PC-3 (cell line): ENCODE measurements at regions not wholly inside any gene's neighbourhood (a gene's known extent, or its start where the extent isn't known, plus 50 kb on each side); places are given as distances from the start of the nearest gene placed in this dataset.

Source experiments
- ATAC-seq: fragments of 200-7000 bp; cut with Tn5 transposase; 2 replicates; pipeline ENCODE4 v1.9.1; 2020; ENCODE audit warnings: mild to moderate bottlenecking, moderate library complexity
- BruUV-seq: library from RNA; stranded (reverse); fragments of 400-500 nt; replicated peaks from 2 replicates; lab custom pipeline; 2021; lab: Mats Ljungman, UMichigan
- CTCF ChIA-PET: fragments of 300-600 bp; sonication (Branson Sonifier 250); formaldehyde crosslinking; loops from one replicate; lab custom pipeline; 2022; ENCODE audit warnings: antibody characterized with exemption; lab: Charles Lee
- POLR2A ChIA-PET: fragments of 300-600 bp; sonication (Branson Sonifier 250); formaldehyde crosslinking; loops from one replicate; lab custom pipeline; 2022; ENCODE audit warnings: antibody characterized with exemption; ENCODE audit not compliant: unreplicated experiment; lab: Charles Lee
- DNase-seq: peaks from one replicate; pipeline ENCODE4 v3.0.0-alpha.2; 2015
- H2AFZ ChIP-seq: fragments of 300-600 bp; sonication (generic); 2 replicates; pipeline ENCODE4 v1.6.0; 2016; ENCODE audit warnings: antibody characterized with exemption, low read length
- H3F3A ChIP-seq: fragments of 300-600 bp; sonication (generic); one replicate; pipeline ENCODE4 v1.6.0; 2017; ENCODE audit warnings: antibody characterized with exemption, low read length, control low read depth, mild to moderate bottlenecking; ENCODE audit not compliant: unreplicated experiment
- H3K27ac ChIP-seq: fragments of 300-600 bp; sonication (generic); 2 replicates; pipeline ENCODE4 v1.5.1; 2016; ENCODE audit warnings: mild to moderate bottlenecking, low read length
- H3K27me3 ChIP-seq: fragments of 300-600 bp; sonication (generic); 2 replicates; pipeline ENCODE4 v1.6.1; 2016; ENCODE audit warnings: low read length, mixed read lengths
- H3K36me3 ChIP-seq: fragments of 300-600 bp; sonication (generic); 2 replicates; pipeline ENCODE4 v1.6.1; 2016; ENCODE audit warnings: low read depth, mixed run types, low read length, mixed read lengths
- H3K4me1 ChIP-seq: fragments of 300-600 bp; sonication (generic); 2 replicates; pipeline ENCODE4 v1.5.1; 2016; ENCODE audit warnings: low read length; ENCODE audit not compliant: insufficient read depth
- H3K4me2 ChIP-seq: fragments of 300-600 bp; sonication (generic); 2 replicates; pipeline ENCODE4 v1.6.0; 2016; ENCODE audit warnings: low read length
- H3K4me3 ChIP-seq: fragments of 300-600 bp; sonication (generic); 2 replicates; pipeline ENCODE4 v1.5.1; 2016; ENCODE audit warnings: mild to moderate bottlenecking, low read length, mixed read lengths
- H3K79me2 ChIP-seq: fragments of 300-600 bp; sonication (generic); 2 replicates; pipeline ENCODE4 v1.6.1; 2017; ENCODE audit warnings: low read length, mixed read lengths
- H3K9ac ChIP-seq: fragments of 300-600 bp; sonication (generic); 2 replicates; pipeline ENCODE4 v1.6.0; 2016; ENCODE audit warnings: mild to moderate bottlenecking, low read length
- H3K9me2 ChIP-seq: fragments of 300-600 bp; sonication (generic); replicated peaks from 2 replicates; pipeline ENCODE4 v1.6.1; 2016; ENCODE audit warnings: mixed run types, low read length, mixed read lengths
- H3K9me3 ChIP-seq: fragments of 300-600 bp; sonication (generic); 2 replicates; pipeline ENCODE4 v1.6.1; 2016; ENCODE audit warnings: low read length, mixed read lengths
- H4K20me1 ChIP-seq: fragments of 300-600 bp; sonication (generic); 2 replicates; pipeline ENCODE4 v1.6.1; 2016; ENCODE audit warnings: low read length, mixed read lengths
- EZH2 ChIP-seq: fragments of 300-600 bp; sonication (generic); IDR thresholded peaks from one replicate; pipeline ENCODE4 v1.6.1; 2017; ENCODE audit warnings: antibody characterized with exemption, mild to moderate bottlenecking, low read length; ENCODE audit not compliant: unreplicated experiment
- EZH2phosphoT487 ChIP-seq: fragments of 300-600 bp; sonication (generic); IDR thresholded peaks from 2 replicates; pipeline ENCODE4 v1.6.1; 2018; ENCODE audit warnings: mild to moderate bottlenecking, antibody characterized with exemption, low read length, borderline replicate concordance
- intact Hi-C: fragments of 100-400 bp; cut with micrococcal nuclease; formaldehyde crosslinking; loops from 2 replicates; pipeline ENCODE4 v1.9.0; 2023
- TF ChIP-seq, protein P1 (sequence below): fragments of 300-600 bp; sonication (generic); conservative IDR thresholded peaks from 2 replicates; pipeline ENCODE4 v1.5.1; 2017; ENCODE audit warnings: antibody characterized with exemption, low read depth, mild to moderate bottlenecking, low read length

DNA sequence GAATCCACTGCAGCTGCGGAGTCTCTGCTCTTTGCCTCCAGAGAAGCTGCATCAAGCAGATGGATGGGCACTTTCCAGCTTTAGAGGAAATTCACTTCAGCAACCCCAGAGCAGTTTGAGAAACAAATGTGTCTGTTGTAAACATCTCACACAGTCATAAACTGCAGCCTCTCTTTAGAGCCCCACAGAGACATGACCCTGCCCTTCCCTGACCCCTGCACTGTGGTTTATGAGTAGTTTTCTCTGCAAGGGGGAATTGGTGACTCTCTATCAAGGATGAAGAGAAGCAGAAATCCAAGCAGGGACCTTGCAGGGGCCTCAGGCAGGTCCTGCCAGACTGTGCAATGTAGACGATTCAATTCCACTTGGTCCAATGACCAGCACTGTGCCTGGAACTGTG lies 160.2 kb downstream of the SH2D4B start:
- DNase-seq (no peak), ATAC-seq (no peak)
- POLR2A ChIA-PET = no interaction called here
- TF ChIP-seq, protein P1, sequence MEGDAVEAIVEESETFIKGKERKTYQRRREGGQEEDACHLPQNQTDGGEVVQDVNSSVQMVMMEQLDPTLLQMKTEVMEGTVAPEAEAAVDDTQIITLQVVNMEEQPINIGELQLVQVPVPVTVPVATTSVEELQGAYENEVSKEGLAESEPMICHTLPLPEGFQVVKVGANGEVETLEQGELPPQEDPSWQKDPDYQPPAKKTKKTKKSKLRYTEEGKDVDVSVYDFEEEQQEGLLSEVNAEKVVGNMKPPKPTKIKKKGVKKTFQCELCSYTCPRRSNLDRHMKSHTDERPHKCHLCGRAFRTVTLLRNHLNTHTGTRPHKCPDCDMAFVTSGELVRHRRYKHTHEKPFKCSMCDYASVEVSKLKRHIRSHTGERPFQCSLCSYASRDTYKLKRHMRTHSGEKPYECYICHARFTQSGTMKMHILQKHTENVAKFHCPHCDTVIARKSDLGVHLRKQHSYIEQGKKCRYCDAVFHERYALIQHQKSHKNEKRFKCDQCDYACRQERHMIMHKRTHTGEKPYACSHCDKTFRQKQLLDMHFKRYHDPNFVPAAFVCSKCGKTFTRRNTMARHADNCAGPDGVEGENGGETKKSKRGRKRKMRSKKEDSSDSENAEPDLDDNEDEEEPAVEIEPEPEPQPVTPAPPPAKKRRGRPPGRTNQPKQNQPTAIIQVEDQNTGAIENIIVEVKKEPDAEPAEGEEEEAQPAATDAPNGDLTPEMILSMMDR = no peak
- TF ChIP-seq EZH2phosphoT487 = no peak
- no peak for TF ChIP-seq EZH2
- no TSS peak for BruUV-seq
- H3K9ac ChIP-seq = no peak overlapping the region
- no peaks in the 10 kb centered on the region for H4K20me1 ChIP-seq
- no peaks in the 10 kb centered on the region for H3K36me3 ChIP-seq
- no peak overlapping the region for H3K4me3 ChIP-seq
- no peaks in the 10 kb centered on the region for H3F3A ChIP-seq
- no peaks in the 10 kb centered on the region for H3K79me2 ChIP-seq
- H2AFZ ChIP-seq = no peak overlapping the region
- no peak overlapping the region for H3K4me2 ChIP-seq
- H3K9me3 ChIP-seq = no peaks in the 10 kb centered on the region
- H3K27me3 ChIP-seq = no peaks in the 10 kb centered on the region
- no peaks in the 10 kb centered on the region for H3K9me2 ChIP-seq
- CTCF ChIA-PET = no interaction called here
- H3K27ac ChIP-seq = no peak overlapping the region
- H3K4me1 ChIP-seq = no peaks in the 10 kb centered on the region
- intact Hi-C loops = loop anchor here (2.0 to 10.0 kb wide), 2 partner anchors 227 to 317 kb away; no protein-coding TSS in a partner anchor

DNA sequence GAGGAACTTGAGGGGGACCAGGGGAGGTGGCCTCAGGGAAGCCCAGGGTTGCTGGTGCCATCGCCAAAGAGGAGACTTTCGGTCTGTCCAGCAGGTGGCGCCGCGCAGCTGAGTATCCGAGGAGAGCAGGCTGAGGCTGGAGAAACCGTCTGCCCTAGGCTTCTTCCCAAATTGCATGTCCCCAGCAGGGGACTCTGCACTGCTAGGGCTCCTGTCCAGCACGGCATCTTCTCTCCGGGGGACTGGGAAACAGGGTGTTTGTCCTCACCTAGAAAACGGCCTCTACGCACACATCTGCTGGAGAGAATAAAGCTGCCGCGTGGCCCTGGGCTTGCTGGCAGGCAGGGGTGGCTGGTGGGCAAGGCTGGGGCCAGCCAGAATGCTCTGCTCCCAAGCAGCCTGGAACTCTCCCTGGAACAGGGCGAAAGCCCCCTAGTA lies 161.9 kb downstream of the SH2D4B start:
- BruUV-seq = no TSS peak
- Histone ChIP-seq H3K27me3 (no peaks in the 10 kb centered on the region), H3K9me2 (no peaks in the 10 kb centered on the region), H3K9me3 (no peaks in the 10 kb centered on the region), H4K20me1 (no peaks in the 10 kb centered on the region), H3K79me2 (no peaks in the 10 kb centered on the region), H3K4me1 (no peaks in the 10 kb centered on the region), H3K4me3 (no peak overlapping the region), H3K9ac (no peak overlapping the region), H3K4me2 (no peak overlapping the region), H2AFZ (no peak overlapping the region), H3K27ac (no peak overlapping the region), H3K36me3 (no peaks in the 10 kb centered on the region), H3F3A (no peaks in the 10 kb centered on the region)
- DNase-seq = peak; percentile 72
- TF ChIP-seq EZH2 = no peak
- TF ChIP-seq, protein P1 = peak; percentile 70
- intact Hi-C loops = loop anchor here (2.0 to 10.0 kb wide), 2 partner anchors 225 to 315 kb away; no protein-coding TSS in a partner anchor
- peak; percentile 94 for ATAC-seq
- POLR2A ChIA-PET = no interaction called here
- CTCF ChIA-PET = no interaction called here

DNA sequence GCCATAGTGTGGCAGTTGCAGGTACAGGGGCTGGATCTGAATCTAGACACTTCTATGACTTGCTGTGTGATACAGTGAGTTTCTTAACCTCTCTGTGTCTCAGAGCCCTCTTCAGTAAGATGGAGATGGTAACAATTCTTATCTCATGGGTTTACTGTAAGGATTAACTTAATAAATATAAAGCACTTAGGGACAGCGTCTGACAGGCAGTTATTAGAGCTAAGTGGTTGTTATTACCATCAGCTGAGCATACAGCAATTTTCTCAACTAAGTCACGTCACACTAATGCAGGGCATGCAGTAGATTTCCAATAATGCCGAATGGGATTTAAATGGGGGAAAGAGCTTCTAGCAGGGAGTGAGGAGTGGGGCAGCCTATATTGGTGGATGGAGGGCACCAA lies 162.6 kb downstream of the SH2D4B start:
- ATAC-seq (no peak), DNase-seq (no peak)
- H3K9ac ChIP-seq = no peak overlapping the region
- ChIA-PET POLR2A (no interaction called here), CTCF (no interaction called here)
- H2AFZ ChIP-seq = no peak overlapping the region
- no peaks in the 10 kb centered on the region for H3K27me3 ChIP-seq
- TF ChIP-seq EZH2 (no peak), EZH2phosphoT487 (no peak)
- TF ChIP-seq, protein P1 = no peak
- no peaks in the 10 kb centered on the region for H4K20me1 ChIP-seq
- no peak overlapping the region for H3K4me2 ChIP-seq
- no peak overlapping the region for H3K27ac ChIP-seq
- H3K9me3 ChIP-seq = no peaks in the 10 kb centered on the region
- intact Hi-C loops = no loop called here
- BruUV-seq = no TSS peak
- no peaks in the 10 kb centered on the region for H3K4me1 ChIP-seq
- H3F3A ChIP-seq = no peaks in the 10 kb centered on the region
- no peaks in the 10 kb centered on the region for H3K9me2 ChIP-seq
- no peaks in the 10 kb centered on the region for H3K79me2 ChIP-seq
- H3K4me3 ChIP-seq = no peak overlapping the region
- H3K36me3 ChIP-seq = no peaks in the 10 kb centered on the region
